ENCODE measurements at regions not wholly inside any gene's neighbourhood (a gene's known extent, or its start where the extent isn't known, plus 50 kb on each side); places are given as distances from the start of the nearest gene placed in this dataset.

- H3K9me3 ChIP-seq (ENCODE audit: insufficient read depth, low read length), result no peaks in the 10 kb centered on the region
- no peaks in the 10 kb centered on the region for H3K27me3 ChIP-seq (ENCODE audit: insufficient read depth, insufficient read length)
- TF ChIP-seq SUZ12 (IDR thresholded peaks at IDR 0.05; ENCODE audit: extremely low read depth, insufficient read depth, insufficient read length) (no peak), YY1 (IDR thresholded peaks at IDR 0.05; ENCODE audit: insufficient read depth, insufficient read length) (no peak), ZNF274 (IDR thresholded peaks at IDR 0.05; ENCODE audit: low read depth, low read length) (no peak)
- H3K9ac ChIP-seq (ENCODE audit: insufficient read length, low read depth), result no peak overlapping the region
- H3K4me3 ChIP-seq (ENCODE audit: insufficient read length, low read depth), result no peak overlapping the region
- no peaks in the 10 kb centered on the region for H3K4me1 ChIP-seq (ENCODE audit: insufficient read depth, insufficient read length)
- no peak for DNase-seq (ENCODE audit: low read depth, low spot score)
- no peaks in the 10 kb centered on the region for H3K36me3 ChIP-seq (ENCODE audit: insufficient read depth, insufficient read length, low read length)
These were observed 253.4 kb downstream of the BTG1 start for GRCh38 chr12:91892081-91892855.

GRCh38 chr12:91890742-91891141, 254.9 kb downstream of the BTG1 start:
- no peak for DNase-seq (ENCODE audit: low read depth, low spot score)
- Histone ChIP-seq H3K27me3 (ENCODE audit: insufficient read depth, insufficient read length) (no peaks in the 10 kb centered on the region), H3K9me3 (ENCODE audit: insufficient read depth, low read length) (no peaks in the 10 kb centered on the region), H3K36me3 (ENCODE audit: insufficient read depth, insufficient read length, low read length) (no peaks in the 10 kb centered on the region), H3K4me3 (ENCODE audit: insufficient read length, low read depth) (no peak overlapping the region), H3K4me1 (ENCODE audit: insufficient read depth, insufficient read length) (no peaks in the 10 kb centered on the region), H3K9ac (ENCODE audit: insufficient read length, low read depth) (no peak overlapping the region)
- TF ChIP-seq YY1 (IDR thresholded peaks at IDR 0.05; ENCODE audit: insufficient read depth, insufficient read length), result no peak
- no peak for TF ChIP-seq SUZ12 (IDR thresholded peaks at IDR 0.05; ENCODE audit: extremely low read depth, insufficient read depth, insufficient read length)
- TF ChIP-seq ZNF274 (IDR thresholded peaks at IDR 0.05; ENCODE audit: low read depth, low read length), result no peak

- Histone ChIP-seq H3K27me3 (ENCODE audit: insufficient read depth, insufficient read length) (no peaks in the 10 kb centered on the region), H3K9ac (ENCODE audit: insufficient read length, low read depth) (no peak overlapping the region), H3K36me3 (ENCODE audit: insufficient read depth, insufficient read length, low read length) (no peaks in the 10 kb centered on the region), H3K4me3 (ENCODE audit: insufficient read length, low read depth) (no peak overlapping the region), H3K4me1 (ENCODE audit: insufficient read depth, insufficient read length) (no peaks in the 10 kb centered on the region), H3K9me3 (ENCODE audit: insufficient read depth, low read length) (no peaks in the 10 kb centered on the region)
- DNase-seq (ENCODE audit: low read depth, low spot score), result no peak
- TF ChIP-seq YY1 (IDR thresholded peaks at IDR 0.05; ENCODE audit: insufficient read depth, insufficient read length) (no peak), ZNF274 (IDR thresholded peaks at IDR 0.05; ENCODE audit: low read depth, low read length) (no peak), SUZ12 (IDR thresholded peaks at IDR 0.05; ENCODE audit: extremely low read depth, insufficient read depth, insufficient read length) (no peak)
These were observed 255.7 kb downstream of the BTG1 start for GRCh38 chr12:91889910-91890309.

- DNase-seq (ENCODE audit: low read depth, low spot score), result no peak
- Histone ChIP-seq H3K9ac (ENCODE audit: insufficient read length, low read depth) (no peak overlapping the region), H3K36me3 (ENCODE audit: insufficient read depth, insufficient read length, low read length) (no peaks in the 10 kb centered on the region), H3K4me3 (ENCODE audit: insufficient read length, low read depth) (no peak overlapping the region), H3K4me1 (ENCODE audit: insufficient read depth, insufficient read length) (no peaks in the 10 kb centered on the region), H3K27me3 (ENCODE audit: insufficient read depth, insufficient read length) (no peaks in the 10 kb centered on the region), H3K9me3 (ENCODE audit: insufficient read depth, low read length) (no peaks in the 10 kb centered on the region)
- TF ChIP-seq ZNF274 (IDR thresholded peaks at IDR 0.05; ENCODE audit: low read depth, low read length) (no peak), SUZ12 (IDR thresholded peaks at IDR 0.05; ENCODE audit: extremely low read depth, insufficient read depth, insufficient read length) (no peak), YY1 (IDR thresholded peaks at IDR 0.05; ENCODE audit: insufficient read depth, insufficient read length) (no peak)
These were observed 256.6 kb downstream of the BTG1 start for GRCh38 chr12:91889059-91889458.

- H3K9ac ChIP-seq (ENCODE audit: insufficient read length, low read depth), result no peak overlapping the region
- H3K4me3 ChIP-seq (ENCODE audit: insufficient read length, low read depth), result no peak overlapping the region
- no peak for DNase-seq (ENCODE audit: low read depth, low spot score)
- no peaks in the 10 kb centered on the region for H3K36me3 ChIP-seq (ENCODE audit: insufficient read depth, insufficient read length, low read length)
- TF ChIP-seq YY1 (IDR thresholded peaks at IDR 0.05; ENCODE audit: insufficient read depth, insufficient read length), result no peak
- no peak for TF ChIP-seq SUZ12 (IDR thresholded peaks at IDR 0.05; ENCODE audit: extremely low read depth, insufficient read depth, insufficient read length)
- no peak for TF ChIP-seq ZNF274 (IDR thresholded peaks at IDR 0.05; ENCODE audit: low read depth, low read length)
- H3K9me3 ChIP-seq (ENCODE audit: insufficient read depth, low read length), result no peaks in the 10 kb centered on the region
- no peaks in the 10 kb centered on the region for H3K27me3 ChIP-seq (ENCODE audit: insufficient read depth, insufficient read length)
- no peaks in the 10 kb centered on the region for H3K4me1 ChIP-seq (ENCODE audit: insufficient read depth, insufficient read length)
These were observed 257.7 kb downstream of the BTG1 start for GRCh38 chr12:91887957-91888356.

- DNase-seq (ENCODE audit: low read depth, low spot score), result no peak
- Histone ChIP-seq H3K9ac (ENCODE audit: insufficient read length, low read depth) (no peak overlapping the region), H3K4me3 (ENCODE audit: insufficient read length, low read depth) (no peak overlapping the region), H3K36me3 (ENCODE audit: insufficient read depth, insufficient read length, low read length) (no peaks in the 10 kb centered on the region), H3K4me1 (ENCODE audit: insufficient read depth, insufficient read length) (no peaks in the 10 kb centered on the region), H3K9me3 (ENCODE audit: insufficient read depth, low read length) (no peaks in the 10 kb centered on the region), H3K27me3 (ENCODE audit: insufficient read depth, insufficient read length) (no peaks in the 10 kb centered on the region)
- no peak for TF ChIP-seq SUZ12 (IDR thresholded peaks at IDR 0.05; ENCODE audit: extremely low read depth, insufficient read depth, insufficient read length)
- TF ChIP-seq ZNF274 (IDR thresholded peaks at IDR 0.05; ENCODE audit: low read depth, low read length), result no peak
- no peak for TF ChIP-seq YY1 (IDR thresholded peaks at IDR 0.05; ENCODE audit: insufficient read depth, insufficient read length)
These were observed 259.6 kb downstream of the BTG1 start for GRCh38 chr12:91885851-91886731.

- Histone ChIP-seq H3K27me3 (ENCODE audit: insufficient read depth, insufficient read length) (no peaks in the 10 kb centered on the region), H3K9ac (ENCODE audit: insufficient read length, low read depth) (no peak overlapping the region), H3K9me3 (ENCODE audit: insufficient read depth, low read length) (no peaks in the 10 kb centered on the region), H3K4me3 (ENCODE audit: insufficient read length, low read depth) (no peak overlapping the region), H3K36me3 (ENCODE audit: insufficient read depth, insufficient read length, low read length) (no peaks in the 10 kb centered on the region), H3K4me1 (ENCODE audit: insufficient read depth, insufficient read length) (no peaks in the 10 kb centered on the region)
- DNase-seq (ENCODE audit: low read depth, low spot score), result no peak
- TF ChIP-seq ZNF274 (IDR thresholded peaks at IDR 0.05; ENCODE audit: low read depth, low read length), result no peak
- TF ChIP-seq YY1 (IDR thresholded peaks at IDR 0.05; ENCODE audit: insufficient read depth, insufficient read length), result no peak
- TF ChIP-seq SUZ12 (IDR thresholded peaks at IDR 0.05; ENCODE audit: extremely low read depth, insufficient read depth, insufficient read length), result no peak
These were observed 261.4 kb downstream of the BTG1 start for GRCh38 chr12:91884230-91884629.
